Suppressor macrophage (primary cell): ENCODE measurements at regions not wholly inside any gene's neighbourhood (a gene's known extent, or its start where the extent isn't known, plus 50 kb on each side); places are given as distances from the start of the nearest gene placed in this dataset.

ENCODE experiments used
- DNase-seq, 4 experiments: peaks; one replicate each; pipeline ENCODE4 v3.0.0-alpha.2; 2020 to 2022

DNA sequence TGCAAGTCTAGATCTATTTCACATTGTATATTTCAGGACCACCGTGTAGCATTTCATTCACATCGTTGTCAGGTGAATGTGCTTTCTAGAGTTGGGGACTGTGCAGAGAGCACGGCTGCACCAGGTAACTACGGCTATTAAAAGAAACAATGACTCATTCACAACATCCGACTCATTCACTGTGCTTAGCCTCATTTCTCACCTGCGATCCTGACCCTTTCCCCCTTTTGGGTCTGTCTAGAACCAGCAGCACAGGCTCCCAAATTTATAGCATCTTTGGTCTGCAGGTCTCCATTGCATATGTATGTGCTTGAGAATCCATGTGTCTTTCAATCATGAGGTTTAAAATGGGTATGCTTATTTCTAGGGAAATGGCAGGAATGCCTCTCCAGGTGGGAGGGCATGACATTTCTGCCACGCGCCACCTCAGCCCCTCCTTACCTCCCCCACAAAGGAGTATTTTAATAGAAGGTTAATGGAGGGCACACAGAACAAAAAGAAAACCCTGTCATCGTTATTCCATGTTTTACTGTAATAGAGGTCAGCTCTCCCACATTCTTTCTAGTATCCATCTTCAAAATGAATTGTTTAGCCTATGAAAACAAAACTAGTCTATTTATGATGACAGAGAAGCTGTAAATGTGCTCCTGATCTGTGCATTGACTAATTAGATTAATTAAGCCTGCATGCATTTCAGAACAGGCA is 246.7 kb upstream of the EPHA4 start:
- no peak for DNase-seq

DNA sequence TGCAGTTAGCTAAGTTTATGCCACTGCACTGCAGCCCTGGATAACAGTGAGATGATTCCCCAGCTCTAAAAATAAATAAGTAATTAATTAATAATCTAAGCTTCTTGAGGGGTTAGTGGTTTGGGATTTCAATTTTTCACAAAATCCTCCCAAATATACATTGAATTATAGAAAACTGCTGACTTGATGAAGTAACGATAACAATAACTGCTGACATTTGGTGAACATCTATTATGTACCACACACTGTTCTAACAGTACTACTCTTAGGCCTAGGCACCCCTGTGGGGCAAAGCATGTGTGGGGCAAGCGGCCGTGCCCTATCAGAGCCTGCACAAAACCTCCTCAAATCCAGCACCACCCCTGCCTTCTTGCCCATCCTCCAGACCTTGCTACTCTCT is 245.8 kb upstream of the EPHA4 start:
- DNase-seq = no peak

DNA sequence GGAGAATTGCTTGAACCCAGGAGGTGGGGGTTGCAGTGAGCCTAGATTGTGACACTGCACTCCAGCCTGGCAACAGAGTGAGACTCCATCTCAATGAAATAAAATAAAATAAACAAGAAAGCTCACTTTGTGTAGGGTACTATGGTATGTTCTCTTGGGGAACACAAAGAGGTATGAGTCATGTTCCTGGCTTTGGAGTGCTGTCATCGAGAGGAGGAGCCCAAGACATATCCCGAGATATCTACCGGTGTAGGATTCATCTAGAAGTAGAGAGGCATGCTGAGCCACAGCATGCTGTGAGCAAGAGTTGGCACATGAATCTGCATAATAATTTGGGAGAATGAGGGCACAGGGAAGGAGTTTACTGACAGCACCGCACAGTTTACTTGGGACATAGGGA is 244.9 kb upstream of the EPHA4 start:
- DNase-seq = no peak

DNA sequence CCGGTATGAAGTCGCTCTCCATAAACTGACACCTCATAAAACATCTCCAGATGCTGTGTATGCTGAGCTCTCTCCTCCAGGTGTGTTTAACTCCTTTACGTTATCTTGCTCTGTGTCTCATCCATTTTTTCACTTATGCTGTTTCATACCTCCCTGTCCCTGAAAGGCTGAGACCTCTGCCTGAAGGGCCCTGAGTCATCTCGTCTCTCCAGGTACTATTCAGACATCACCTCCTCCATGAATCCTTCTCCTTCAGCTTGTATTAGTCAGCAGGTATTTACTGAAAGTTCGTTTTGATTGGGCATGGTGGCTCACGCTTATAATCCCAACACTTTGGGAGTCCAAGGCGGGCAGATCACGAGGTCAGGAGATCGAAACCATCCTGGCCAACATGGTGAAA is 244.5 kb upstream of the EPHA4 start:
- no peak for DNase-seq

DNA sequence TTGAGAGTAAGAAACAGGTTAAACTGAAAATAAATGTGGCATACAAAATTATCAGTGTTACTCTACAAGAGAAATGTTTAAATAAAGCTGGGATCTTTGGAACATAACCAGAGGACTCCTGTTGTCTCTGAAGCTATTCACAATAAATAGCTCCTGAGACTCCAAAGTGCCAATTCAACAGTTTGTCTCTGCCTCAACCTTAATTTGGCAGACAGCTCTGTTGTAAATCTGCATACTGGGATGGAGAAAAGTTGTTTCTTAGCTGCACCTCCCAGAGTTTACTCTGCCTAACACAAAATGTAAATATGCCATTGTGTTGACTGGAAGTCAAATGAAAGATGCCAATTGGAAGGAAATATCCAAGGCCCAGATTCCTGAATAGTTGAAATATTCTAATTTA is 238.5 kb upstream of the EPHA4 start:
- DNase-seq = no peak

DNA sequence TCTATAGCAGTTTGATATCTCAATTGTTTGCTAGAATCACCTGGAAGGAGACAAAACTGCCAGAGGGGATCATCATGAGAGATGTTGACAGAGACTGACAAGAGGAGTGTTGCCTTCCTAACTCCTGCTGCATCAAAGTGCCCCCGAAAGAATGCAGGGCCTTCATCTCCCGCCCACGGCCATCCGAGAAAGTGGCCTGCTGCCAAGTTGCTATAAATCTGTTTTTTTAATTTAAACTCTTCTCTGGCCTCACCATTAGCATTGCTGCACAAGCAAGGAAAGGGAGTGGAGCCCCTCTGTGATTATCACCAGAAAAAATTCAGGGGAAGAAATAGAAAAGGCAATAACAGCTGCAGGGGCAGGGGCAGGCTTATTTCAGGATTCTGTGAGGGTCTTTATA is 238.1 kb upstream of the EPHA4 start:
- DNase-seq = no peak

DNA sequence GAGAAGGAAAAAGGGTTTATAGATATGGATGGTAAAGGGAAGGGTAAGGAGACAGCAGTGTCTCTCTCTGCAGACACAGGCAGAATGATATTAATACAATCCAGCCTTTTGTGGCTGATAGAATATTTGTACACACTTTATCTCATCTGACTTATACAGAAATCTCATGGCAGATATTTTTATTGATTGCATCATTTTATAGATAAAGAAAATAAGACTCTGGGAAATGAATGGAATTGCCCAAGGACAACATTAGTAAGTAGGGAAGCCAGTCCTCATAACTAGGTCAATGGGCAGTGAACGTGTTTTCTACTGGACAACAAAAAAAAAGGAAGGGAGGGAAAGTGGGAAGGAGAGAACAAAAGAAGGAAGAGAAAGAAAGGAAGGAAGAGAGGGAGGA is 236.4 kb upstream of the EPHA4 start:
- no peak for DNase-seq

DNA sequence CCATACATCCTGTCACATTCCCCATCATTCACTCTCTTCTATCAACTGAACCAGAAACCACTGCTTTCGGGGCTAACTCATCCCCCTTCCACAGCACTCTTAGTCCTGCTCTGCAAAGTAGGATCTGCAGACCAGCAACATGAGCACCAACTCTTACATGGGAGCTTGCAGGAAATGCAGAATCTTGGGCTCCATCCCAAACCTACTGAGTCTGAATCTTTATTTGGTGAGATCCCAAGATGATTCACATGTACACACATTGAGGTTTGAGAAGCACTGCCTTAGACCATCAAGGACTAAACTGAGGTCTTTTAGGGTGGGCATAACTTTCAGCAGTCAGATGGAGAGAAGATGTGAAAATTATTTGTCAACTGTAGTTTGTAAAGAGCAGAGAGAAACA is 235.6 kb upstream of the EPHA4 start:
- no peak for DNase-seq

DNA sequence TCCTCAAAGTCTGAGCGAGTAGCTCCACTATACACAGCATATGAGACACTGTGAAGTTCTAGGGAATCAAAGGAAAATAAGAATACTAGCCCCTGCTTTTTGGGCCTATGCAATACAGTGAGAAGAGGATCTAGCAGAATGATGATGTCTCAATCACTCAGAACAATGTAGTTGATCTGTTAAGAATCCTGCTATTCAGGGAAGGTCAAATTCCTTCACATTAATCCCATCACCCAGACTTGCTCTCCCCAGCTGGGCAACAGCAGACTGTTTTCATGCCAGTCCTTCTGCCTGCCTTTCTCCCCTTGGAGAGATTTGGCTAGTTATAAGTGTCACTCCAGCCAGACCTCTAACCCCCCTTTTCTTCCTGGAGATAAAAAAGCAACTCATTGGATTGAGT is 230.0 kb upstream of the EPHA4 start:
- no peak for DNase-seq

DNA sequence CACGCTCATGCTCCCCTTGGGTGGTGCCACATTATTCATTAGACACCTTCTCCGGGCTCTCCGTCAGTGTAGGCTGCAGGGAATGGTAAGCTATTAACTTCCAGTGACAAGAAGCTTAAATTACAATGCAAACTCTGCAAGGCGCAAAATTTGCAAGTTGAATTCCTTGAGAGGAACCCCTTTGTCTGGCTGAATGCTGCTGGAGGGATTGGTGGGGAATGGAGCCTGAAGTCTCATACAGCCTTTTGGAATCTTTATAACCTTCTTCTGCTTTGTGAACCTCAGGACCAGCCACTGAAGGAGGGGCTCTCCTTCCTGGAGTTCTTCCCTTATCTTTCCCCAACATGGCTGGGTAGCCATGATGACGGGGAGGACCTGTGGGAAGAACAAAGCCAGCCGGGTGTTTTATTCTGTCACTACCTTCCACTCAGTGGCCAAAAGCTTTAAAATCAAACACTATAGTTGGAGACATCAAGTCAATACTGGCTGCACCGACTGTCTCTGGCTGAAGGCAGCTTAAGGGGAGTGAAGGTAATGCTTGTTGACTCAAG is 220.9 kb upstream of the EPHA4 start:
- no peak for DNase-seq

DNA sequence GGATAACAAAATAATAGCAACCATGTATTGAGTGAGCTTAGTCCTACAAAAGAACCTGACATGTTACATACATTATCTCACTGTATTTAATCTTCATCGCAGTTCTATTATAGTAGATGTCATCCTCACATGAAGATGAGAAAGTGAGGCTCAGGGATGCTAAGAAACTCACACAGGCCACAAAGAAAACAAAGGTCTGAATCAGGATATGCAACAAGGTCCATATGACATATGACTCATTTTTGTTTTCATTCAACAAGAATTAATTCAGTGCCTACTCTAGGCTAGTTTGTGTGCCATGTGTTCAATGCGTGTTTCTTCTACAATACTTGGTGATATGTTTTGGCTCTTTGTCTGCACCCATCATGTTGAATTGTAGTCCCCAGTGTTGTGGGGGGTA is 219.7 kb upstream of the EPHA4 start:
- DNase-seq = no peak

DNA sequence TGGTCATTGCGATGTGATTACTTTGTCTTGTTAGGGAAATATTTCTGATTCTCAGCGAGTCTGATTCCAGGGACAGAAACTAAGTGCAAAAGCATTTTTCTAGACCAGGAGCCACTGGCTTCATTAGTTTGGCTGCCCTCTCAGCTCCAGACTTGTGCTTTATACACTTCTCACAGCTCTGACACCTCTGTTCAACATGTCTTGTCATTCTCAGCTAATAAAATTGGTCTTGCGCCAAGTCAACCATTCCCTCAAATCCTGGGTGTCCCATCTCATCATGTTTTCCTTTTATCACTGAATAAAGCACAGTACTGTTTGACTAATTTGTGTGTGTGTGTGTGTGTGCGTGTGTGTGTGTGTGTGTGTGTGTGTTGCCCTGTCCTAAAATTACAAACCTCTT is 215.5 kb upstream of the EPHA4 start:
- DNase-seq = no peak

DNA sequence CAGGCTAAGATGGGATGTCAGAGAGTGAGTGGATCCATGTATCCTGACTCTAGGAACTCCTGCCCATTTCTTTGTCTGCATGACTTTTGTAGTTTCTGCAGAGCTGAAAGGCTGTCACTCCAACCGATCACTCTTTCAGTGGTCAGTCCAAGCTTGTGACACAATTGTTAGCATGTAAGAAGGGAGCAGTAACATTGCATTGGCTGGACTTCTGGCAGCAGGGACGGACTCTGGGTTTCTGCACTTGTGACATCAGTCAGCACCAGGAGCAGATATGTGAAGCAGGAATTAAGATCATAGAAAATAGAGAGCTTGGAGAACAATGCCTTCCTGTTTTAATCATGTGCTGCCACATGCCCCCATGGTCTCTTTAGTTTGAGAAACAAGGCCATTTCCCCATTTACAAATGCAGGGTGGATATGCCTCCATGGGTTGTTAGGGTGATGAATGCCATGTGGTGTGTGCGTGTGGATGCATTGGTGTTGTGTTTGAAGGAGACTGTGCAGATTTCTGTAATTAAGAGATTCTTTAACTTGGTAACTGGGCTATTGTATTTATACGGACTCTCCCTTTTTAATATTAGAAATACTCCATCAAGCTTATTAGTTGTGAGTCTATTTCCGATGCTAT is 214.3 kb upstream of the EPHA4 start:
- no peak for DNase-seq

DNA sequence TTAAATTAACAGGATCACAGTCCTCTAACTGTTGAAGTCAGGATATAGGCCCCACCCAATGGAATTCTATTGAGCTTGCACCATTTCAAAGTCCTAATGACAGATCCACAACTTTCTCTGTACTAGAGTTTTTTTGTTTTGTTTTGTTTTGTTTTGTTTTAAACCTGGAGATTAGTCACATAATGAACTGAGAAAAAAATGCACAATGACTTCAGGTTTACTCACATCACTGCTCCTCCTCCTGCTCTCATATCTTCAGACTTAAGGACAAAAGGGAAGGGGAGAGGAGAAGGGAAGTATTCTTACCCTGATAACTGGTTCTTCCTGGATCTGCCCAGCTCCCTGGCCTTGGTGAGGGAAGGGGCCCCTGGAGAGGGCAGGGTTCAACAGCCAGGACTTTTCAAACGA is 208.2 kb upstream of the EPHA4 start:
- no peak for DNase-seq

DNA sequence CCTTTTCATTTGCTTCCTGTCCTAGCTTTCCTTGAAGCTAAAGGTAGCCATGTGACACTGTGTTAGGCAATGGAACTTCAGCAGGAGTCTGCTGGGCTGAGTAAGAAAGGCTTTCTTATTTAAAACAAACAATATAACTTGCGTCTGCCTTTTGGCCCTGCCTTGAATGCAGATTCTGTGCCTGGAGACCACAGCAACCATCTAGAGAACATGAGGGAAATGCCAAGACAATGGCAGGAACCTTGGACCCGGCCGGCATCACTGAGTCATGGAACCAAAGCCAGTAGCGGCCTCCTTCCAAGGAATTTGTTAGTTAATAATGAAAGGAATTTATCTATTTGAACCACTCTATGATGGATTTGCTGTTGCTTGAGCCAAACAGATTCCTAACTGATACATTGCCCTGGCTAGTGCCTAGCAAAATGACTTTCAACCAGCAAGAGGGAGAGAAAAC is 207.5 kb upstream of the EPHA4 start:
- no peak for DNase-seq

DNA sequence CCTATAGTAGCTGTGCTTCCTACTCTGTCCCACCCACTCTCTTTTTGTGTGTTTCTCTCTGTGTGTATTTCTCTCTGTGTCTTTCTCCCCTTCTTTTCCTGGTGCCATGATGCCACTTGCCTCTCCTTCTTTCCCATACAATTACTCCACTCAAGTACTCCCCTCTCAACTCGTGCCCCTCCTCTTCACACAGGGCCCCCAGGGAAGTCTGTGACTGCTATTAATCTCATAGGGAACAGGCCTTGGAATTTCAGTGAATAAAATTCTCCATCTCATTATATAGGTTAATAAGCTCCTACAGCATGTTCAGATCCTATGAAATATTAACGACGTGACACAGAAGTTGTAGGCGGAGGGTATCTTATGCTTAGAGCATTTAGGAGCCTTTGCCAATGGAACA is 205.9 kb upstream of the EPHA4 start:
- no peak for DNase-seq

DNA sequence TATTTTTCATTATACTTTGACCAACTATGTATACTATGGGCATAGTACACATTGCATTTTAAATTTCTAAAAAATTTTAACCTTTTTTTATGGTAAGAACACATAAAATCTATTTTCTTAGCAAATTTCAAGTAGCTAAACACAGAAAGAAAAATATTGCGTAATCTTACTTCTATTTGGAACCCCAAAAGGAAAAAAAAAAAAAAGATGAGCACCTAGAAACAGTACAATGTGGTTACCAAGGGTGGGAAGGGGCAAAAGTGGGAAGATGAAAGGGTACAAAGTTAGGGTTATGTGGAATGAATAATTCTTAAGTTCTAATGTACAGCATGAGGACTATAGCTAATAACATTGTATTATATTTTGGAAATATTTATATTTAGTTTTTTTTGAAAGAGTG is 205.0 kb upstream of the EPHA4 start:
- DNase-seq = no peak

DNA sequence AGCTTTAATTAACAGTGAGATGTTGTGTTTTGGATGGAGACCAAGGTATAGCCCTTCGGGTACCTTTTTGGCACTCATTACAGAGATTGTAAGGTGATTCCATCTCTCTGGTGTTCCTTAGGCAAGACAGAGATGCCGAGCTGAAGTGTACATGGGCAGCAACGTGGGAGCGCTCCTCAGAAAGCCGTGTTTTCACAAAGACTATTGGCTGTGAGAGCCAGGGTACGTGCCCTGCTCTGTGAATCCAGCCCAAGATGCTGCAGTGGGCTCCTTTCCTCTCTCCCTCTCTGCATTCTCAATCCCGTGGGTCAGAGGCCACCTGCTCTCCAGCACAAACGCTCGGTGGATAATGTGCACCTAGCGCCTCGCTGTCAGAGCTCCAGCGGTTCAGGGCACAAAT is 203.0 kb upstream of the EPHA4 start:
- no peak for DNase-seq

DNA sequence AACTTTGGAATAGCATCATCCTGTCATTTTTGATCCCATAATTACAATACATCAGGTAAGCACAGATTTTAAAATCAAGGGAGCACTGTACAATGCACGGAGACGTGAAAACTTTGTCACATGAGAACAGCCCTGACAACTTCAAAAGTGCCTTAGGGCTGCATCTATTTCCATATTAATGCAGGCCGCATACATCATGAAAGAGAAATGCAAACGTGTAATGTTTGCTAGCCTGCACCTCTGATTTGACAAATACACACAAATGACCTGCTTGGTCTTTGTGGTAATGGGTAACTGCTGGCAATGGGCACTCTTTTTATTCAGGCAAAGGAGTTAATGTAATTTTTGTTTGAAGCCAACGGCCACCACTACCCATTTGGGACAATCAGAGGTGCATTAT is 202.0 kb upstream of the EPHA4 start:
- no peak for DNase-seq

DNA sequence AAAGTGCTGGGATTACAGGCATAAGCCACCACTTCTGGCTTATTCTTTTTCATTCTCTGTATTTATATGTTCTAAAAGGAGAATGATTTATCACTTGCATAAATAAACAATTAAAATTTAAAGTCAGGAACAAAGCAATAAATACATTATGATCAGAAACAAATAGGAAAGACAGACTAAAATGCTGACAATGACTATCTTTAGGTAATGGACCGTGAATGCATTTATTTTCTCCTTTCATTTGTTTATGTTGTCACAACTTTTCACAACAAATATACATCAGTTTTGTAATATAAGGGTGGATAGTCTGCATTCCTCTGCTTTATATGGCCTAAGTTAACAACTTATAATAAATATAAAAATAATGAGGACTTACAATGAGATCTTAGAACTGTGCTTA is 199.2 kb upstream of the EPHA4 start:
- no peak for DNase-seq

DNA sequence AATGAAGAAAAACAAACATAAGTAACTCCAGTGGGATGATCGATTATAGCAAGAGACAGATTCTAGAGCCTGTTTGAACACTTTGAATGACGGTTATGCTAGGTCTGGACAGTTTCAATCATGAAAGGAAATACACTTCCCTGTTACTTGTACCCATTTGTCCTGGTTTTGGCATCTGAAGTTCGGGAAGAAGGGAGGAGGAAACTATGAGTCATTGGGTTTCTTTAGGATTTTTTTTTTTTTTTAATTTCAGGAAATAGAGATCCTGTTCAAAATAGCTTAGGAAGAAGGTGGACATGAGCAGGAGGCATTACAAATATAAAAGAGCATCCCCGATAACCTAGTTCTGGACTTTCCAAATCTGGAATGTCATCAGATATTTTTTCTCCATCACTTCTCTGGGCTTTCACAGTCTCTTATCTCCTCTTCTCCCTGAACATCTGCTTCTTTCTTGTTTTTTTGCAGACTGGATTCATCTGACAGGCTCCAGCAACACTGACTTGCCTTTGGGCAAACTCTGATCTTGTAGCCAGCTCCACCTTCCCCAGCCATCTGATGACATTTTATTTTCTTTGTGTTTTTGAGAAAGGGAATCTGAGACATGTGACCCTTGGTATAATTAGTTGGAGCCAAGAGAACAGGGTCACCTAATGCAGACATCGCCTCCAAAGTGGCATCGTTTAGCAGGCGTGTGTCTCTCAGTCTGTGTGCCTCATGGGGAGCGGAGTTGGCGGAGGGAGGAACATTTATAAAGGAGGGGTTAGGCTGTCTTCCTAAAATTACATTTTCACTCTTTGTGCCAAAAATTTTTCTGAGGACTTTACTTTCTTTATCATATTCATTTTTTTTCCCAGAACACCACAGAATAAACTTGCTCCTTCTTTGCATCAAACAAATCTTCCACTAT is 195.3 kb upstream of the EPHA4 start:
- no peak for DNase-seq

DNA sequence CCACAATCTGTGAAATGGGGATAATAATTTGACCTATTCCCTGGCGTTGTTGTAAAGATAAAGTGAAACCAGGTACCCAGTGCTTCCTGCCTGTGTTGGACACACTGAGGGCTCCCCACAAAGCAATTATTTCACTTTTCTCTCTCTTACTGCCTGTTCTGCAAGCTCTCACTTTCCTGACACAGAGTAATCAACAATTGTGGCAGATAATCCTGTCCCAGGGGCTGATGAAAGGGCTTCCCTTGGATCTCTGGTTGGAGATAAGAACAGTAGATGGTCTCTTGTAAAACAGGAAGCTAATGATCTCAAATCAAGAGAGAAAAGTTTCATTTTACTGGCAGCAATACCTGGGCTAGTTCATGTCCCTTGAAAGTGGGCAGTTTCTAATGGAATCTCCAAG is 190.4 kb upstream of the EPHA4 start:
- no peak for DNase-seq

DNA sequence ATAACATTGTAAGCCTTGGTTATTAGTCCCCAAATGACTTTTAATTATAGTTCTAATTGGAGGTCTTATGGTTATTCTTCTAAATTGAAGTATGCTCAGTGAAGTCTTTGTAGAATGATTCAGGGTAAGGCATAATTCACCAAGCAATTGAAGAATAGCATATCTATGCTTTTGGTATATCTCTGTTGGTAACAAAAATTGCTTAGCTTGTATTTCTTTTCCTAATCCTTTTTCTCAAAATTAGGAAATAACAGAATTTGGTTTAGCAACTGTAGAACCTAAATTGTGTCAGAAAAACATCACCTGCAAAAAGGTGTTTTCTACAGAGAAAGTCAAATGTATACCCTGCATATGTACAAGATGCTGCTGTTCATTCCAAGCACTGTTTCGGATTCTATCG is 189.2 kb upstream of the EPHA4 start:
- no peak for DNase-seq

DNA sequence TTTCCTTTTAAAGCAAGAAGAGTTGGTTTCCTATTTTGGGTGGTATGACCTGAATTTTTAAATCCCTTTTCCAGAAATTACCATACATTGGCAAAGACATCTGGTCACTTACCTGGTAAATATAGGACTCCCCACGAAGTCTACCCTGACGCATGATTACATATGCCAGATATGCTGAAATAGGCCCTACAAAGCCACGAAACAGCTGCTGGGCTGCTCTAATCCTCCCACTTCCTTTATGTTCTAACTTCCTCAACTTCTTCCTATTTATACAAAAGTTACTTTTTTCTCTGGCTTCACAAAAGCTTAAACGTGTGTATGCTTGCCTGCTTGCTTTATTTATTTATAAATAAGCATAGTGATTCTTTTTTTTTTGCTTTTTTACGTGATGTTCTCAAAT is 186.0 kb upstream of the EPHA4 start:
- DNase-seq = peak in 1 of 4 experiments; percentile 1
